GM12878 (cell line): ENCODE measurements at regions not wholly inside any gene's neighbourhood (a gene's known extent, or its start where the extent isn't known, plus 50 kb on each side); places are given as distances from the start of the nearest gene placed in this dataset.

ENCODE experiments used
- CREM ChIP-seq: IDR thresholded peaks from 2 replicates; pipeline ENCODE4 v1.6.1; 2014; ENCODE audit warnings: antibody characterized with exemption, low read depth
- E2F8 ChIP-seq: fragments of 450-650 bp; IDR thresholded peaks from 2 replicates; pipeline ENCODE4 v1.6.1; 2018; ENCODE audit warnings: mild to moderate bottlenecking, low read depth, moderate library complexity; ENCODE audit not compliant: partially characterized antibody
- FOXK2 ChIP-seq: fragments of 450-650 bp; IDR thresholded peaks from 2 replicates; pipeline ENCODE4 v1.6.1; 2017; ENCODE audit warnings: mild to moderate bottlenecking, moderate library complexity
- IKZF1 ChIP-seq: fragments of 450-650 bp; conservative IDR thresholded peaks from 2 replicates; pipeline ENCODE4 v1.6.1; 2017; ENCODE audit warnings: antibody characterized with exemption, mild to moderate bottlenecking
- LARP7 ChIP-seq: fragments of 450-650 bp; IDR thresholded peaks from 2 replicates; pipeline ENCODE4 v1.6.1; 2017; ENCODE audit warnings: mild to moderate bottlenecking
- MEF2A ChIP-seq: IDR thresholded peaks from 2 replicates; pipeline ENCODE4 v1.6.1; 2011; ENCODE audit warnings: low read depth, mild to moderate bottlenecking, low read length, moderate library complexity; ENCODE audit not compliant: insufficient read depth
- MEF2B ChIP-seq: fragments of 450-650 bp; IDR thresholded peaks from 2 replicates; pipeline ENCODE4 v1.6.1; 2018; ENCODE audit warnings: mild to moderate bottlenecking, moderate library complexity; ENCODE audit not compliant: partially characterized antibody, poor library complexity, severe bottlenecking
- MTA2 ChIP-seq: fragments of 450-650 bp; IDR thresholded peaks from 2 replicates; pipeline ENCODE4 v1.6.1; 2016; ENCODE audit warnings: low read depth, mild to moderate bottlenecking, moderate library complexity
- MYB ChIP-seq: fragments of 150-350 bp; IDR thresholded peaks from 2 replicates; pipeline ENCODE4 v1.6.1; 2014; ENCODE audit warnings: mild to moderate bottlenecking, low read depth, low read length, borderline replicate concordance
- PBX3 ChIP-seq: IDR thresholded peaks from 2 replicates; pipeline ENCODE4 v1.6.1; 2011; ENCODE audit warnings: mild to moderate bottlenecking, low read depth, low read length, moderate library complexity; ENCODE audit not compliant: insufficient replicate concordance
- RAD21 ChIP-seq: IDR thresholded peaks from 2 replicates; pipeline ENCODE4 v1.6.1; 2011; ENCODE audit warnings: mild to moderate bottlenecking, low read depth, low read length, moderate library complexity; ENCODE audit not compliant: insufficient read depth
- REST ChIP-seq: IDR thresholded peaks from 2 replicates; pipeline ENCODE4 v1.6.1; 2012; ENCODE audit warnings: mild to moderate bottlenecking, low read depth, low read length
- SIX5 ChIP-seq: IDR thresholded peaks from 2 replicates; pipeline ENCODE4 v1.6.1; 2011; ENCODE audit warnings: mild to moderate bottlenecking, low read depth, low read length, moderate library complexity; ENCODE audit not compliant: severe bottlenecking
- SMC3 ChIP-seq: IDR thresholded peaks from 2 replicates; pipeline ENCODE4 v1.6.1; 2011; ENCODE audit warnings: low read length, improper control_type of control experiment, borderline replicate concordance
- TBL1XR1 ChIP-seq: IDR thresholded peaks from 2 replicates; pipeline ENCODE4 v1.6.1; 2012; ENCODE audit warnings: low read depth, low read length, improper control_type of control experiment
- TCF3 ChIP-seq: IDR thresholded peaks from 2 replicates; pipeline ENCODE4 v1.6.1; 2012; ENCODE audit warnings: low read depth, mild to moderate bottlenecking, low read length, borderline replicate concordance; ENCODE audit not compliant: insufficient read depth
- ZSCAN29 ChIP-seq: fragments of 450-650 bp; IDR thresholded peaks from 2 replicates; pipeline ENCODE4 v1.6.1; 2017; ENCODE audit warnings: mild to moderate bottlenecking, moderate library complexity

- TF ChIP-seq MYB, result no peak
- TF ChIP-seq E2F8, result no peak
- TF ChIP-seq ZSCAN29, result no peak
- no peak for TF ChIP-seq MTA2
- no peak for TF ChIP-seq SIX5
- TF ChIP-seq TBL1XR1, result no peak
- TF ChIP-seq MEF2B, result no peak
- no peak for TF ChIP-seq REST
- TF ChIP-seq FOXK2, result 0 out of 2 replicates have a peak, but pooled peaks have one; percentile 11
- no peak for TF ChIP-seq CREM
- TF ChIP-seq IKZF1, result no peak
- no peak for TF ChIP-seq MEF2A
- TF ChIP-seq TCF3, result no peak
- no peak for TF ChIP-seq PBX3
- peak; percentile 65 for TF ChIP-seq RAD21
- TF ChIP-seq SMC3, result peak; percentile 42; the same call in 1 of the 2 replicates
- TF ChIP-seq LARP7, result no peak
- TF ChIP-seq, all 136 proteins: peak for 4
Measured at GRCh38 chr14:28608851-28609828, 157.4 kb upstream of the FOXG1 start (continued).
